OCI-LY7 (cell line): ENCODE measurements at regions not wholly inside any gene's neighbourhood (a gene's known extent, or its start where the extent isn't known, plus 50 kb on each side); places are given as distances from the start of the nearest gene placed in this dataset.

Source experiments
- BruUV-seq: library from RNA; stranded (reverse); fragments of 400-500 nt; replicated peaks from 2 replicates; lab custom pipeline; 2021; lab: Mats Ljungman, UMichigan
- CTCF ChIA-PET: fragments of 300-600 bp; sonication (Branson Sonifier 250); formaldehyde crosslinking; loops from one replicate; lab custom pipeline; 2022; ENCODE audit warnings: antibody characterized with exemption; ENCODE audit not compliant: unreplicated experiment; lab: Charles Lee
- POLR2A ChIA-PET: fragments of 300-600 bp; sonication (Branson Sonifier 250); formaldehyde crosslinking; loops from one replicate; lab custom pipeline; 2022; ENCODE audit warnings: antibody characterized with exemption; lab: Charles Lee
- DNase-seq: peaks from one replicate; pipeline ENCODE4 v3.0.0-alpha.2; 2015; ENCODE audit warnings: low spot score
- H2AFZ ChIP-seq: fragments of 200-600 bp; sonication (generic), shearing (Covaris generic); 2 replicates; pipeline ENCODE4 v1.6.1; 2014; ENCODE audit warnings: mild to moderate bottlenecking, antibody characterized with exemption, low read length, moderate library complexity
- H3K27ac ChIP-seq: fragments of 200-600 bp; sonication (generic); 2 replicates; pipeline ENCODE4 v1.5.1; 2014; ENCODE audit warnings: mixed run types, low read depth, mild to moderate bottlenecking, moderate library complexity, low read length, inconsistent platforms; ENCODE audit not compliant: poor library complexity, severe bottlenecking
- H3K36me3 ChIP-seq: fragments of 200-600 bp; sonication (generic); 2 replicates; pipeline ENCODE4 v1.6.1; 2014; ENCODE audit warnings: mild to moderate bottlenecking, antibody characterized with exemption, low read length, moderate library complexity, mixed read lengths; ENCODE audit not compliant: insufficient read depth
- H3K4me1 ChIP-seq: fragments of 200-600 bp; sonication (generic); 2 replicates; pipeline ENCODE4 v1.5.1; 2014; ENCODE audit warnings: mild to moderate bottlenecking, low read length; ENCODE audit not compliant: insufficient read depth, poor library complexity, severe bottlenecking
- H3K4me2 ChIP-seq: fragments of 200-600 bp; sonication (generic); 2 replicates; pipeline ENCODE4 v1.6.1; 2014; ENCODE audit warnings: mild to moderate bottlenecking, low read length
- H3K4me3 ChIP-seq: fragments of 200-600 bp; sonication (generic); 2 replicates; pipeline ENCODE4 v1.5.1; 2014; ENCODE audit warnings: mild to moderate bottlenecking, low read depth, low read length; ENCODE audit not compliant: poor library complexity, severe bottlenecking
- H3K79me2 ChIP-seq: fragments of 200-600 bp; sonication (generic); 2 replicates; pipeline ENCODE4 v1.6.1; 2016; ENCODE audit warnings: low read depth, mild to moderate bottlenecking, low read length, moderate library complexity, mixed read lengths; ENCODE audit not compliant: insufficient read depth
- H3K9me2 ChIP-seq: fragments of 200-600 bp; sonication (generic); 2 replicates; pipeline ENCODE4 v1.6.1; 2016; ENCODE audit warnings: mild to moderate bottlenecking, low read length, mixed read lengths; ENCODE audit not compliant: insufficient read depth
- H3K9me3 ChIP-seq: fragments of 200-600 bp; sonication (generic); 2 replicates; pipeline ENCODE4 v1.6.1; 2014; ENCODE audit warnings: mild to moderate bottlenecking, mixed run types, low read length, mixed read lengths
- H4K20me1 ChIP-seq: fragments of 200-600 bp; sonication (generic); 2 replicates; pipeline ENCODE4 v1.6.1; 2014; ENCODE audit warnings: mild to moderate bottlenecking, antibody characterized with exemption, low read length, moderate library complexity, mixed read lengths; ENCODE audit not compliant: insufficient read depth
- EZH2phosphoT487 ChIP-seq: fragments of 200-600 bp; sonication (generic); IDR thresholded peaks from 2 replicates; pipeline ENCODE4 v1.6.1; 2018; ENCODE audit warnings: low read depth, borderline replicate concordance, mild to moderate bottlenecking, mixed run types, antibody characterized with exemption, low read length, moderate library complexity, mixed read lengths
- intact Hi-C: fragments of 100-400 bp; cut with micrococcal nuclease; formaldehyde crosslinking; loops from one replicate; pipeline ENCODE4 v1.10.0; 2022; ENCODE audit not compliant: unreplicated experiment
- TF ChIP-seq, protein P1 (sequence below): fragments of 200-600 bp; sonication (generic); conservative IDR thresholded peaks from 2 replicates; pipeline ENCODE4 v1.5.1; 2014; ENCODE audit warnings: mild to moderate bottlenecking, antibody characterized with exemption, low read length, moderate library complexity, mixed read lengths

DNA sequence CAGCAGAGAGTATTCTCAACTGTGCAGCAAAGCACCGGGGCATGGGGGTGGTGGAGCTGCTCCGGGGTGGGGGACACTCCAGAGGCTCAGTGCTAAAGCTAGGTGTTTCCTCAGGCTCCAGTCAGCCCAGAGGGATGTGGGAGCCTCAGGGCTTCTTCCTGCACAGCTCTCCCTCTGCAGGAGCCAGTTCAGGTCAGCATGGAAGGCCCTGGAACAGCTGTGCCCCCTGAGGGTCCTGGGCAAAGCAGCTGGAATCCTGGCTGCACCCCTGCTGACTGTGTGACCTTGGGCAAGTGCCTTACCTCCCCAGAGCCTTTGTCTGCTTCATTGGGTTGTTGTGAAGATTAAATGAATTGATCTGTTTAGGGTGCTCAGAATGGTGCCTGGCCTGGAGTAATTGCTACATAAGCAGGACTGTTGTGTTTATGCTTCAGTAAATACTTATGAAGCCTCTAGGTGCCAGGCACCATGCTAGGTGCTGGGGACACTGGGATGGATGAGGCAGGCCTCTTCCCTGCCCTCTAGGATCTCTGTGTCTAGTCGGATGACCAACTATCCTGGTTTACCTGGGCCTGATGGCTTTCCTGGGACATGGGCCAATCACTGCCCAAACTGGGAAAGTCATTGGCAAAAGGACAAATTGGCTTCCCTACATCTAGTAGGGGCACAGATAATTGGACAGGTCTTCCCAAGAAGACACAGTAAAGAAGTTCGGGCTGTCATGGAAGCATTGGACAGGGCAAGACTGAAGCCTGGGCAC is 64.2 kb upstream of the LCTL start:
- Histone ChIP-seq H3K79me2 (no peaks in the 10 kb centered on the region), H3K27ac (no peak overlapping the region), H2AFZ (no peak overlapping the region), H3K4me1 (no peaks in the 10 kb centered on the region), H4K20me1 (no peaks in the 10 kb centered on the region), H3K9me2 (no peaks in the 10 kb centered on the region), H3K4me3 (no peak overlapping the region), H3K36me3 (no peaks in the 10 kb centered on the region), H3K4me2 (no peak overlapping the region), H3K9me3 (no peaks in the 10 kb centered on the region)
- DNase-seq: no peak
- TF ChIP-seq, protein P1, sequence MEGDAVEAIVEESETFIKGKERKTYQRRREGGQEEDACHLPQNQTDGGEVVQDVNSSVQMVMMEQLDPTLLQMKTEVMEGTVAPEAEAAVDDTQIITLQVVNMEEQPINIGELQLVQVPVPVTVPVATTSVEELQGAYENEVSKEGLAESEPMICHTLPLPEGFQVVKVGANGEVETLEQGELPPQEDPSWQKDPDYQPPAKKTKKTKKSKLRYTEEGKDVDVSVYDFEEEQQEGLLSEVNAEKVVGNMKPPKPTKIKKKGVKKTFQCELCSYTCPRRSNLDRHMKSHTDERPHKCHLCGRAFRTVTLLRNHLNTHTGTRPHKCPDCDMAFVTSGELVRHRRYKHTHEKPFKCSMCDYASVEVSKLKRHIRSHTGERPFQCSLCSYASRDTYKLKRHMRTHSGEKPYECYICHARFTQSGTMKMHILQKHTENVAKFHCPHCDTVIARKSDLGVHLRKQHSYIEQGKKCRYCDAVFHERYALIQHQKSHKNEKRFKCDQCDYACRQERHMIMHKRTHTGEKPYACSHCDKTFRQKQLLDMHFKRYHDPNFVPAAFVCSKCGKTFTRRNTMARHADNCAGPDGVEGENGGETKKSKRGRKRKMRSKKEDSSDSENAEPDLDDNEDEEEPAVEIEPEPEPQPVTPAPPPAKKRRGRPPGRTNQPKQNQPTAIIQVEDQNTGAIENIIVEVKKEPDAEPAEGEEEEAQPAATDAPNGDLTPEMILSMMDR: no peak
- no peak for TF ChIP-seq EZH2phosphoT487
- intact Hi-C loops: no loop called here
- CTCF ChIA-PET: interaction anchor here (0.5 kb wide), 1 partner anchor 154 kb away, joined by 3 read pairs; no protein-coding TSS in a partner anchor
- POLR2A ChIA-PET: interaction anchor here (0.7 kb wide), 1 partner anchor 243 kb away, joined by 3 read pairs; no protein-coding TSS in a partner anchor
- no TSS peak for BruUV-seq

GRCh38 chr15:66630801-66631351 is 65.1 kb upstream of the LCTL start:
- no peak overlapping the region for H2AFZ ChIP-seq
- DNase-seq: no peak
- H3K9me3 ChIP-seq: no peaks in the 10 kb centered on the region
- intact Hi-C loops: no loop called here
- no peak overlapping the region for H3K4me3 ChIP-seq
- no peaks in the 10 kb centered on the region for H3K79me2 ChIP-seq
- no peak overlapping the region for H3K4me2 ChIP-seq
- H3K36me3 ChIP-seq: no peaks in the 10 kb centered on the region
- no peak overlapping the region for H3K27ac ChIP-seq
- H3K9me2 ChIP-seq: no peaks in the 10 kb centered on the region
- no peaks in the 10 kb centered on the region for H3K4me1 ChIP-seq
- no peak for TF ChIP-seq EZH2phosphoT487
- TF ChIP-seq, protein P1: no peak
- ChIA-PET CTCF (interaction anchor here (0.5 kb wide), 1 partner anchor 155 kb away, joined by 3 read pairs; no protein-coding TSS in a partner anchor), POLR2A (no interaction called here)
- no TSS peak for BruUV-seq
- H4K20me1 ChIP-seq: no peaks in the 10 kb centered on the region
